GM10266 (cell line): ENCODE measurements at regions not wholly inside any gene's neighbourhood (a gene's known extent, or its start where the extent isn't known, plus 50 kb on each side); places are given as distances from the start of the nearest gene placed in this dataset.

ENCODE experiments used
- DNase-seq: peaks from one replicate; pipeline ENCODE4 v3.0.0; 2012; ENCODE audit errors: extremely low spot score
- CTCF ChIP-seq: IDR thresholded peaks from 2 replicates; pipeline ENCODE4 v1.5.1; 2012; ENCODE audit warnings: mild to moderate bottlenecking, low read depth; ENCODE audit not compliant: control insufficient read depth, insufficient read depth; ENCODE audit errors: missing control alignments

GRCh38 chr7:110358028-110358427, 732.9 kb upstream of the LRRN3 start:
- DNase-seq: no peak
- TF ChIP-seq CTCF: no peak

GRCh38 chr7:110371709-110372108, 719.2 kb upstream of the LRRN3 start:
- no peak for TF ChIP-seq CTCF
- no peak for DNase-seq

GRCh38 chr7:110372685-110373084, 718.2 kb upstream of the LRRN3 start:
- no peak for DNase-seq
- TF ChIP-seq CTCF: no peak

GRCh38 chr7:110373416-110373815, 717.5 kb upstream of the LRRN3 start:
- no peak for DNase-seq
- no peak for TF ChIP-seq CTCF

- no peak for TF ChIP-seq CTCF
- DNase-seq: no peak
Observed at GRCh38 chr7:110373859-110374258, 717.1 kb upstream of the LRRN3 start.

- TF ChIP-seq CTCF: no peak
- DNase-seq: no peak
Observed at GRCh38 chr7:110375068-110375467, 715.9 kb upstream of the LRRN3 start.

GRCh38 chr7:110382736-110383135, 708.2 kb upstream of the LRRN3 start:
- no peak for DNase-seq
- TF ChIP-seq CTCF: no peak

- no peak for DNase-seq
- TF ChIP-seq CTCF: no peak
Observed at GRCh38 chr7:110386006-110386405, 704.9 kb upstream of the LRRN3 start.
